ENCODE measurements at regions not wholly inside any gene's neighbourhood (a gene's known extent, or its start where the extent isn't known, plus 50 kb on each side); places are given as distances from the start of the nearest gene placed in this dataset.
"Not testable (repeated sequence)": the region's sequence is repeated elsewhere in the genome, so short reads cannot be mapped to it uniquely, and the experiment has no call there.

DNA sequence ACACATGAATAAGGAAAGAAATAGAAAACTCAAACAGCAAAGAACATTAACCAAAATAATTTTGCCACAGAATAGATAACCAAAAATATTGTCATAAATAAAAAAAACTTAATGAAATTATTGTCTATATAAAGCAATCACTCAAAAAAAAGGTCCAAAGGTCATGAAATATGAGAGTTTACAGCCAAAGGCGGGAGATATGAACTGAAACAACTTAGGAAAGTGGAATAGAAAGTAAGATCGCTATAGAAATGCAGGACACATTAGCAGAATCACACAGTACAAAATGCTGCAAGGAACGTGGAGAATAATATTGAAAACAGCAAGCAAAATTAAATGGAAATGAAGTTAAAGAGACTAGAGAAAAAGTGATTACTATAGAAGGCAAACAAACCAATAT, 375.0 kb upstream of the ARHGEF26 start:
- DNase-seq (ENCODE audit: low read depth in 2 of 2): no peak

GRCh38 chr3:153749070-153749610, 372.1 kb upstream of the ARHGEF26 start:
- DNase-seq (ENCODE audit: low read depth in 2 of 2): no peak

- DNase-seq (ENCODE audit: low read depth in 2 of 2): no peak
Observed at GRCh38 chr3:153752405-153753027, 368.7 kb upstream of the ARHGEF26 start.

GRCh38 chr3:153753035-153753434, 368.2 kb upstream of the ARHGEF26 start:
- no peak for DNase-seq (ENCODE audit: low read depth in 2 of 2)

GRCh38 chr3:153756816-153757215, 364.4 kb upstream of the ARHGEF26 start:
- DNase-seq (ENCODE audit: low read depth in 2 of 2): no peak

- no peak for DNase-seq (ENCODE audit: low read depth in 2 of 2)
Observed at GRCh38 chr3:153757839-153758238, 363.4 kb upstream of the ARHGEF26 start.

DNA sequence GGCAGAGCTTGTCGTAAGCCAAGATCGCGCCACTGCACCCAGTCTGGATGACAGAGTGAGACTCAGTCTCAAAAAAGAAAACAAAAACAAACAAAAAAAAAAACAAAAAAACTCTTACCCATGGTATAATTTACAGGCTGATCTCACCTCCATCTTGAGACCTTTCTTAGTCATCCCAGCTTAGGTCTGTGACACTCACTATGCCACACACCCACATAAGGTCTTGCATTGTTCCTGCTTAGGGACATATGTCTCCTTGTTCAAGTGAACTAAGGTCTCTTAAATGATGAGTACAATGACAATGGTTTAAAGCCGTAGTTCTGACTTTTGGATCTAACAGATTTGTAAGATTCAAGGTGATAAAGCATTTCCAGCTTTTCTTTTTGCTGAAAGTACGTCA, 360.2 kb upstream of the ARHGEF26 start:
- DNase-seq (ENCODE audit: low read depth in 2 of 2): no peak

GRCh38 chr3:153762411-153763235, 358.6 kb upstream of the ARHGEF26 start:
- DNase-seq (ENCODE audit: low read depth in 2 of 2): no peak

DNA sequence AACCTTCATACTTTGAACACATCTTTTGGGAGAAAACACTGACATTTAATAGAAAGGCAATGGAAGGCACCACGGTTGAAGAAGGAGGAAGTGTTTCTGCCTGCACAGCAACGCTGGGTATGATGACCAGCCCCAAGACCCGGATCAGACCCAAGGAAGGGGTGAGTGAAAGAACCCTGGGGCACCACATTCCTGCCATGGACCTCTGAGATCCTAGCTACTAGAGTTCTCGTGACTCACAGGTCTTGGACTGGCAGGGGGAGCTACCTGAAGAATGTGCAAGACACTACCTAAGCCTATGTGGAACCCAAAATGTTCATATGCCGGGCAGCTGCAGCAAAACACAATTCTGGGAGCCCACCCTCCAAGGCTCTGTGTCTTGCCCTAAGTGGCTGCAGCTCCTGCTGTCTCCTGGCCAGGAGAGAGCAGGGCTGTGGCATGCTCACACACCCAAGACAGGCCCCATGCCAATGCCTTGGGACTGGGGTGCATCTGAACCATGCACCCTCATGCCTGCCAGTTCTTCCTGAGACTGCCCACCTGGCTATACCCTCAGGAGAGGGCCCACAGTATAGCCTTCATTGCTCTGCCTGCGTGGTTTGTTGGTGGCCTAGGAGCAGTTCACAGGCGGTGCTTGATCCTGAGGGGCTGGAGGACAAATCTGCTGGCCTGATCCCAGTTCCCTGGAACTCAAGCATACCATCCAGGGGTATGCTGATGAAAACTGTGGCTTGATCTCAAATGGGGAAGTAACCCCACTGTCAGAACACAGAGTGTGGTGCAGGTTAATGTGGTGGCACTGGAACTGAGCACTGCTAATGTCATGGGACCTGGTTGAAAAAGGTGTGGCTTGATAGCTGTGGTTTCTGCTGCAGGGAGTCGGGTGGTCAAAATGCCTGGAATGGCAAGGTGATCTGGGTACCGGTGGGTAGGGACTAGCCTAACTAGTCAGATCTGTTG, 353.3 kb upstream of the ARHGEF26 start:
- DNase-seq (ENCODE audit: low read depth in 2 of 2): no peak

- DNase-seq (ENCODE audit: low read depth in 2 of 2): peak in 1 of 2 donors; percentile 24
Observed at GRCh38 chr3:153768561-153769469, 352.4 kb upstream of the ARHGEF26 start.

GRCh38 chr3:153783106-153783505, 338.1 kb upstream of the ARHGEF26 start:
- DNase-seq (ENCODE audit: low read depth in 2 of 2): no peak

DNA sequence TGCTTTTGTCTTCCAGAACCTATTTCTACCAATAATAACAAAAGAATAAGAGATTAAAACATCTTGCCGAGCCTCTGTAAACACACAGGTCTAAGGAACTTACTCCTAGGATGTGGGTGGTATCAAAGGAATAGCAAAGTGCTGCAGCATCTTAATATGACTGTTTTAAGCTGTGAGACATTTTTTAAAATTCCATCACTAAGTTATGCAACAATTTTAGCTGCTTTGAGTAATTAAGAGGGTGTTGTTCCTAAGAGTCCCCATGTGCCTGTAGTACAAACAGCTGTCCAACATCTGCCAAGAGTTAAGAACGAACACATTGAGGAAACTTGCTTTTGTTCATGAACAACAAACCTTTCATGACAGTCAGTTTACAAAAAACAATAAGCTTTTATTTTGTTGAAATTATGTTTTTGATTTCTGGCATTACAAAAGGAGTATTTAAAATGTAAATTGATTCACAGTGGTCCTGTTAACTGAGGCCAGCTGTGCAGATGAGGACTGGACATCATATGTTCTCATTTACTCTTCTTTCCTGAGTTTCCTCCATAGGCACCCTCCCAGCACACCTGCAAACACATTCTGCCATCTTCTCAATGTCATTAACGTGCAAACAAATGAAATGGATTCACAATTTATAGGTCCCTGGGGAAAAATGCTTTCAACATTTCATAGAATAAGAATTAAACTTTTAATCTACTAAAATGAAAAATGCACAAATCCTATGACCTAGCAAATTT, 337.3 kb upstream of the ARHGEF26 start:
- DNase-seq (ENCODE audit: low read depth in 2 of 2): no peak

DNA sequence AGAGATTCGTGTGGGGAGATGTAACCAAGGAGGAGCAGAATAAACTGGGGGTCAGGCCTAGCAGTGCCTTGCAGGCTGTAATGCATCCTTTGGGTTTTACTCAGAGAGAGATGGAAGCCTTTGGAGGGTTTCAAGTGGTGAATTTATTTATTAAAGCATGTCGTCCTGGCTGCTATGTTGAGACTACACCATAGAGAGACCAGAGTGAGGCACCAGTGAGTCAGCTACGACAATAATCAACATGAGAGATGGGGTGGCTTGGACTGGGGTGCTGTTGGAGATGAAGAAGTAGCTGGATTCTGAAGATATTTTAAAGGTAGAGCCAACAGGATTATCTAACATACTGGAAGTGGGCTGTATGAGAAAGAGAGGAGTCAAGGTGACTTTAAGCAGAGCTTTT, 335.3 kb upstream of the ARHGEF26 start:
- DNase-seq (ENCODE audit: low read depth in 2 of 2): no peak

DNA sequence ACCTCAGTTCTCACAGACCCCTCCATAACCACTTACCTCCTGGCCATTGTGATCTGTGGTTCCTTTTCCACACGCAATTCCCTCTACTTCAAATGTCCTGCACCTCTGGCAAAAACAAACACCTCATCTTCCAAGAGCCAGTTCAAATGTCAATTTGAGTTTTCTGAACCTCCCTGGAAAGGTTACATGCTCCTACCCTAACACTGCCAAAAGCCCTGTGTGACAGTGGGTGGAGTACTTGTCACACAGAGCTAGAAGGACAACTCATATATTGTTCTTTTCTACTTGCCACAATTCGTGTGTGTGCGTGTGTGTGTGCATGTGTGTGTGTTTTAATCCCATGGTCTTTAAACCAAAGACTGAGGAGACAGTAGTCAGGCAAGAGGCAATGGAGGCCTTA, 331.8 kb upstream of the ARHGEF26 start:
- DNase-seq (ENCODE audit: low read depth in 2 of 2): no peak

DNA sequence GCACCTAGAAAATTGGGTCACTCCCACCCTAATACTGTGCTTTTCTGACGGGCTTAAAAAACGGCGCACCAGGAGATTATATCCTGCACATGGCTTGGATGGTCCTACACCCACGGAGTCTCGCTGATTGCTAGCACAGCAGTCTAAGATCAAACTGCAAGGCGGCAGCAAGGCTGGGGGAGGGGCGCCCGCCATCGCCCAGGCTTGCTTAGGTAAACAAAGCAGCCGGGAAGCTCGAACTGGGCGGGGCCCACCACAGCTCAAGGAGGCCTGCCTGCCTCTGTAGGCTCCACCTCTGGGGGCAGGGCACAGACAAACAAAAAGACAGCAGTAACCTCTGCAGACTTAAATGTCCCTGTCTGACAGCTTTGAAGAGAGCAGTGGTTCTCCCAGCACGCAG, 324.1 kb upstream of the ARHGEF26 start:
- DNase-seq (ENCODE audit: low read depth in 2 of 2): not testable (repeated sequence)

DNA sequence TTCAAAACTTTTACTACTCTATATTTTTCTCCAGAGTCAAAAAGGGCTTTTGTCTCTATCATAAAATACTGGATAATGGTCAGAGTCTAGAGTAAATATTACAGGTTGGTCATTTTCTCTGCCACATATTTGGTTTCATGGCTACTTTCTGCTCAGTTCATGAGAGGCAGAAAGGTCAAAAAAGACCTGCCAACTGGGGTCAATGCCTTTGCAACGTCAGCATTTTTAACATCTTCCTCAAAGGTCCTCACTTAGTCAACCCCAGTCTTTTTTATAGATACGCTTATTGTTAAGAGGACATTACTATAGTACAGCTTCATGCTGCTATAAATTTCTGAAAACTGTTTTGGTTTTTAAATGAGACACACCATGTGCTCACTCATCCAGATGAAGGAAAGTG, 312.1 kb upstream of the ARHGEF26 start:
- DNase-seq (ENCODE audit: low read depth in 2 of 2): no peak

- no peak for DNase-seq (ENCODE audit: low read depth in 2 of 2)
Observed at GRCh38 chr3:153818338-153818737, 302.9 kb upstream of the ARHGEF26 start.

DNA sequence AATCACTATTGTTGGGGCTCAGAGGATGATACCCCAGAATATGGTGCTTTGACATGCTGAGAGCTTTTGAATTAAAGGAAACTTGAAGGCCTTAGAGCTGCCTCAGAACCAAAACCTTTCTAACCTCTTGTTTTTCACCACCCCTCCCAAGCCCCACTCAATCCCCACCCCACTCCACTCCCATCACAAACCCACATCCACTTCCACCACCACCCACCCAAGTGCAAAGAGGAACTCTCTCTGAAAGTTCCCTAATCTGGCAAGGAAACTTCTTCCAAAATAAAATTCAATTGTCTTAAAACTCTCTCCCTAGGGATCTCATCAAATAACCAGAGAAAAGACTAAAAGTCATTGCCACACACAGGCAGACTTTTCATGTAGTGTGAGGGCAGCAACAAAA, 301.2 kb upstream of the ARHGEF26 start:
- no peak for DNase-seq (ENCODE audit: low read depth in 2 of 2)

GRCh38 chr3:153828346-153828745, 292.8 kb upstream of the ARHGEF26 start:
- DNase-seq (ENCODE audit: low read depth in 2 of 2): not testable (repeated sequence)

GRCh38 chr3:153829606-153830170, 291.5 kb upstream of the ARHGEF26 start:
- no peak for DNase-seq (ENCODE audit: low read depth in 2 of 2)

Measured in stimulated activated CD4-positive, alpha-beta T cell treated with anti-CD3 and anti-CD28 coated beads, Interleukin-4, amount 100 ng/mL, for 48 hours (primary cell).